Heart left ventricle (tissue), 13 donors: ENCODE measurements at regions not wholly inside any gene's neighbourhood (a gene's known extent, or its start where the extent isn't known, plus 50 kb on each side); places are given as distances from the start of the nearest gene placed in this dataset.

Experiments
- POLR2A ChIP-seq, 2 donors: fragments of 450-650 bp; IDR thresholded peaks; one replicate each; pipeline ENCODE4 v1.6.1; 2017; ENCODE audit warnings: antibody characterized with exemption in 2 of 2, mild to moderate bottlenecking in 2 of 2, moderate library complexity in 2 of 2
- TF ChIP-seq, protein P1 (sequence below), 12 donors: fragments of 200-600 bp; sonication (generic) in 4 of 12; IDR thresholded peaks; one replicate each; pipeline versions ENCODE4 v1.5.0 to v1.8.0; 2018 to 2022; ENCODE audit warnings: antibody characterized with exemption in 12 of 12, mild to moderate bottlenecking in 5 of 12
- donor health status: ischemic (EF 13 %, LVEDD 7.1; RV severe dilation, severe dysfunction).
- donor health status: DM: no; HTN: yes; CAD: no.
- donor health status: DM: no; HTN: no; CAD: no.
- donor health status: ischemic (EF 25% LVEDD 6.9; RV normal size, moderate dysfunction).
- donor health status: ischemic (EF 25% LVEDD 5.7; RV mildly dilated, moderate dysfunction).
- donor health status: ischemic (EF 35%, LVEDD 5.7; RV mildly dilated, moderate dysfunction).
- donor health status: nonischemic (EF 11% LVEDD 7.7; RV severe dilation, severe dysfunction).
- donor health status: DM: yes; HTN: yes; CAD: no.
- donor health status: PGD.
- donor health status: ischemic (EF 29% LVEDD 5.4; RV normal size, mild dysfunction).
- donor health status: nonischemic (EF 23%, LVEDD 6.1; RV moderate dilation, normal function).

DNA sequence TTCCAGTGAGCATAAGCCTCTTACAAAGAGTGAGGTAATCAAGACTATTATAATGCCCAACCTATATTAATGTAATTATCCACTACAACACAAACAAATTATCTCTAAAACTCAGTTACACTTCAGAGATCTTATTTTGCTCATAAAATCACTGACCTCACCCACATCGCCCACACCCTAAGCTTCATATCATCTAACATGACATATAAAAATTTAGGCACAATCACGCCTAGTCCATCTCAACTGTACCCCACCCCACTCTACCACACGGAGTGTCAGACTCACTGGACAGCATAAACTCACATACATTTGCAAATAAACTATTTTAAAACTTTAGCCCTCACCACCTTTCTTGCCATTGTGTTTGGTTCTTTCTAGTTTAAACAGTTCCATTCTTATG, 252.4 kb downstream of the PCDH7 start:
- TF ChIP-seq, protein P1, sequence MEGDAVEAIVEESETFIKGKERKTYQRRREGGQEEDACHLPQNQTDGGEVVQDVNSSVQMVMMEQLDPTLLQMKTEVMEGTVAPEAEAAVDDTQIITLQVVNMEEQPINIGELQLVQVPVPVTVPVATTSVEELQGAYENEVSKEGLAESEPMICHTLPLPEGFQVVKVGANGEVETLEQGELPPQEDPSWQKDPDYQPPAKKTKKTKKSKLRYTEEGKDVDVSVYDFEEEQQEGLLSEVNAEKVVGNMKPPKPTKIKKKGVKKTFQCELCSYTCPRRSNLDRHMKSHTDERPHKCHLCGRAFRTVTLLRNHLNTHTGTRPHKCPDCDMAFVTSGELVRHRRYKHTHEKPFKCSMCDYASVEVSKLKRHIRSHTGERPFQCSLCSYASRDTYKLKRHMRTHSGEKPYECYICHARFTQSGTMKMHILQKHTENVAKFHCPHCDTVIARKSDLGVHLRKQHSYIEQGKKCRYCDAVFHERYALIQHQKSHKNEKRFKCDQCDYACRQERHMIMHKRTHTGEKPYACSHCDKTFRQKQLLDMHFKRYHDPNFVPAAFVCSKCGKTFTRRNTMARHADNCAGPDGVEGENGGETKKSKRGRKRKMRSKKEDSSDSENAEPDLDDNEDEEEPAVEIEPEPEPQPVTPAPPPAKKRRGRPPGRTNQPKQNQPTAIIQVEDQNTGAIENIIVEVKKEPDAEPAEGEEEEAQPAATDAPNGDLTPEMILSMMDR (IDR thresholded peaks at IDR 0.05): no peak
- TF ChIP-seq POLR2A (IDR thresholded peaks at IDR 0.05): no peak
